Peyer's patch (tissue), 4 donors: ENCODE measurements at regions not wholly inside any gene's neighbourhood (a gene's known extent, or its start where the extent isn't known, plus 50 kb on each side); places are given as distances from the start of the nearest gene placed in this dataset.

ENCODE experiments used
- DNase-seq, 3 donors: peaks; one replicate each; pipeline ENCODE4 v3.0.0-alpha.2; 2017 to 2019
- H3K27ac ChIP-seq, 4 donors: fragments of 200-600 bp; sonication (generic); one replicate each; pipeline ENCODE4 v1.5.1; 2016 to 2019
- H3K27me3 ChIP-seq, 2 donors: fragments of 200-600 bp; sonication (generic); one replicate each; pipeline ENCODE4 v1.5.1; 2019
- H3K36me3 ChIP-seq, 3 donors: fragments of 200-600 bp; sonication (generic); one replicate each; pipeline ENCODE4 v1.5.1; 2016 to 2019
- H3K4me1 ChIP-seq, 4 donors: fragments of 200-600 bp; sonication (generic); one replicate each; pipeline ENCODE4 v1.5.1; 2016 to 2019
- H3K4me3 ChIP-seq, 4 donors: fragments of 200-600 bp; sonication (generic); 1 replicate in 3 of 4; 2 replicates in 1 of 4; pipeline ENCODE4 v1.5.1; 2016 to 2019; ENCODE audit warnings: mild to moderate bottlenecking in 1 of 4
- H3K9me3 ChIP-seq, 4 donors: fragments of 200-600 bp; sonication (generic); one replicate each; pipeline ENCODE4 v1.5.1; 2016 to 2019; ENCODE audit warnings: mild to moderate bottlenecking in 1 of 4
- CTCF ChIP-seq, 6 experiments: fragments of 450-650 bp in 4 of 6; fragments of 200-600 bp in 2 of 6; sonication (generic) in 1 of 6; IDR thresholded peaks; one replicate each; pipeline ENCODE4 v1.5.1; 2017 to 2019; ENCODE audit warnings: antibody characterized with exemption in 6 of 6, mild to moderate bottlenecking in 3 of 6, moderate library complexity in 1 of 6
- POLR2A ChIP-seq, 2 donors: fragments of 450-650 bp; IDR thresholded peaks; one replicate each; pipeline ENCODE4 v1.5.1; 2017; ENCODE audit warnings: antibody characterized with exemption in 2 of 2, mild to moderate bottlenecking in 2 of 2, moderate library complexity in 2 of 2

GRCh38 chr18:28407681-28408080 lies 230.8 kb upstream of the CDH2 start:
- Histone ChIP-seq H3K4me3 (no peak overlapping the region), H3K4me1 (no peaks in the 10 kb centered on the region), H3K36me3 (no peaks in the 10 kb centered on the region), H3K27me3 (no peaks in the 10 kb centered on the region), H3K27ac (no peak overlapping the region), H3K9me3 (no peaks in the 10 kb centered on the region)
- TF ChIP-seq CTCF (IDR thresholded peaks at IDR 0.05) = no peak
- no peak for TF ChIP-seq POLR2A (IDR thresholded peaks at IDR 0.05)
- no peak for DNase-seq

GRCh38 chr18:28406533-28406932 lies 229.6 kb upstream of the CDH2 start:
- no peak overlapping the region for H3K27ac ChIP-seq
- no peaks in the 10 kb centered on the region for H3K36me3 ChIP-seq
- TF ChIP-seq POLR2A (IDR thresholded peaks at IDR 0.05) = no peak
- TF ChIP-seq CTCF (IDR thresholded peaks at IDR 0.05) = no peak
- H3K27me3 ChIP-seq = no peaks in the 10 kb centered on the region
- H3K4me3 ChIP-seq = no peak overlapping the region
- DNase-seq = no peak
- no peaks in the 10 kb centered on the region for H3K4me1 ChIP-seq
- H3K9me3 ChIP-seq = no peaks in the 10 kb centered on the region

GRCh38 chr18:28404694-28405093 lies 227.8 kb upstream of the CDH2 start:
- DNase-seq = no peak
- Histone ChIP-seq H3K9me3 (no peaks in the 10 kb centered on the region), H3K4me1 (no peaks in the 10 kb centered on the region), H3K36me3 (no peaks in the 10 kb centered on the region), H3K27ac (no peak overlapping the region), H3K4me3 (no peak overlapping the region), H3K27me3 (no peaks in the 10 kb centered on the region)
- no peak for TF ChIP-seq CTCF (IDR thresholded peaks at IDR 0.05)
- TF ChIP-seq POLR2A (IDR thresholded peaks at IDR 0.05) = no peak

GRCh38 chr18:28399781-28400362 lies 222.9 kb upstream of the CDH2 start:
- H3K9me3 ChIP-seq = no peaks in the 10 kb centered on the region
- no peaks in the 10 kb centered on the region for H3K4me1 ChIP-seq
- no peaks in the 10 kb centered on the region for H3K36me3 ChIP-seq
- H3K27ac ChIP-seq = no peak overlapping the region
- H3K27me3 ChIP-seq = no peaks in the 10 kb centered on the region
- no peak overlapping the region for H3K4me3 ChIP-seq
- TF ChIP-seq CTCF (IDR thresholded peaks at IDR 0.05) = no peak
- TF ChIP-seq POLR2A (IDR thresholded peaks at IDR 0.05) = no peak
- no peak for DNase-seq

GRCh38 chr18:28398471-28398870 lies 221.5 kb upstream of the CDH2 start:
- no peaks in the 10 kb centered on the region for H3K36me3 ChIP-seq
- no peak overlapping the region for H3K4me3 ChIP-seq
- DNase-seq = no peak
- H3K4me1 ChIP-seq = no peaks in the 10 kb centered on the region
- H3K27me3 ChIP-seq = no peaks in the 10 kb centered on the region
- no peak overlapping the region for H3K27ac ChIP-seq
- no peak for TF ChIP-seq POLR2A (IDR thresholded peaks at IDR 0.05)
- no peak for TF ChIP-seq CTCF (IDR thresholded peaks at IDR 0.05)
- no peaks in the 10 kb centered on the region for H3K9me3 ChIP-seq

- no peak overlapping the region for H3K27ac ChIP-seq
- H3K9me3 ChIP-seq = peaks cover 0 to 4% (median 0%) of the 10 kb centered on the region in 4 donors
- TF ChIP-seq POLR2A (IDR thresholded peaks at IDR 0.05) = no peak
- no peak for TF ChIP-seq CTCF (IDR thresholded peaks at IDR 0.05)
- no peaks in the 10 kb centered on the region for H3K27me3 ChIP-seq
- no peak for DNase-seq
- no peak overlapping the region for H3K4me3 ChIP-seq
- no peaks in the 10 kb centered on the region for H3K36me3 ChIP-seq
- no peaks in the 10 kb centered on the region for H3K4me1 ChIP-seq
Measured at GRCh38 chr18:28390022-28390421, 213.1 kb upstream of the CDH2 start.
